Stimulated activated CD4-positive, alpha-beta T cell treated with anti-CD3 and anti-CD28 coated beads, TNF-alpha, amount 100 ng/mL, for 48 hours (primary cell): ENCODE measurements at regions not wholly inside any gene's neighbourhood (a gene's known extent, or its start where the extent isn't known, plus 50 kb on each side); places are given as distances from the start of the nearest gene placed in this dataset.
"Not testable (repeated sequence)": the region's sequence is repeated elsewhere in the genome, so short reads cannot be mapped to it uniquely, and the experiment has no call there.

Experiments used
- DNase-seq, 3 donors: peaks; one replicate each; pipeline ENCODE4 v3.0.0-alpha.2; 2020; ENCODE audit warnings: low read depth in 3 of 3

GRCh38 chr6:85085875-85086274 lies 321.5 kb upstream of the TBX18 start:
- no peak for DNase-seq

GRCh38 chr6:85081102-85081501 lies 316.7 kb upstream of the TBX18 start:
- no peak for DNase-seq

GRCh38 chr6:85079761-85080160 lies 315.4 kb upstream of the TBX18 start:
- no peak for DNase-seq

GRCh38 chr6:85078058-85078457 lies 313.7 kb upstream of the TBX18 start:
- DNase-seq: no peak

DNA sequence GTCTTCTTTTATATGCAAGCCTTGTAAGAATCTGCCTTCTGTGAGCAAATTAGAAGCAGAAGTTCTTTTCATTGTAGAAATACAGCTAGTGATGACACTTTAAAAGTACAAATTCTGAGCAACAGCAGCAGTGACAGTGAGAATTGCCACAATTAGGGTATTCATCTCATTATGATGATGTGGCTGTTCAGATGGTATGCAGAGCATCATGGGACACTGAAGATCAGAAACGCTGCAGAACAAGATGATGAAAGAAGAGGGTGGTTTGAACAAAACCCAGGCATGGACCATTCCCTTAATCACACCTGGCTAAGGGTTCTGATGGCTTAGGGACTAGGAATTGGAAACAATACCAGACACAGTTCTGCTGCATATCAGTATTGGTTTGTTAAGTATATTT lies 312.7 kb upstream of the TBX18 start:
- DNase-seq: no peak

DNA sequence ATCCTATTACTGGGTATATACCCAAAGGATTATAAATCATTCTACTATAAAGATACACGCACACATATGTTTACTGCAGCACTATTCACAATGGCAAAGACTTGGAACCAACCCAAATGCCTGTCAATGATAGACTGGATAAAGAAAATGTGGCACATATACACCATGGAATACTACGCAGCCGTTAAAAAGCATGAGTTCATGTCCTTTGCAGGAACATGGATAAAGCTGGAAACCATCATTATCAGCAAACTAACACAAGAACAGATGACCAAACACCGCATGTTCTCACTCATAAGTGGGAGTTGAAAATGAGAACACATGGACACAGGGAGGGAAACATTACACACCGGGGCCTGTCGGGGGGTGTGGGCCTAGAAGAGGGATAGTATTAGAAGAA lies 307.4 kb upstream of the TBX18 start:
- DNase-seq: not testable (repeated sequence)

- no peak for DNase-seq
Observed at GRCh38 chr6:85069577-85069976, 305.2 kb upstream of the TBX18 start.

- no peak for DNase-seq
Observed at GRCh38 chr6:85068221-85068620, 303.8 kb upstream of the TBX18 start.

DNA sequence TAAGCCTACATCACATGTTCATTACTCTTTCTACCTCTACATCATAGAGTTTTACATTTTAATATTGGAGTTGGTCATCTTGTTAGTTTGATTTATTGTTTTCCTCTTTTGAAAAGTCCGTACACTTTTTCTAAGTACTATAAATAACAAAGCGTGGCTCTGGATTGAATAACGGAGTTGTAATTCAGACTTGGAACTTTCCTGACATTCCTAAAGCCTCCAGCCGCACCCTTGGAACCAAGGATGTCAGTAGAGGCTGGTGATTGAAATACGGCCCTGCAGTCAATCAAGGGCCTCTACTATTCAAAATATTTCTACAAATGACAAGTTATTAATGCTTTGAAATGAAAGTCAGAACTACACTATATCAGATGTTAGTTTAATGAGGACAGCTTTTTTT lies 301.9 kb upstream of the TBX18 start:
- DNase-seq: no peak

GRCh38 chr6:85065831-85066230 lies 301.4 kb upstream of the TBX18 start:
- no peak for DNase-seq

GRCh38 chr6:85063611-85064010 lies 299.2 kb upstream of the TBX18 start:
- DNase-seq: no peak

- DNase-seq: no peak
Observed at GRCh38 chr6:85062884-85063283, 298.5 kb upstream of the TBX18 start.

- DNase-seq: no peak
Observed at GRCh38 chr6:85058806-85059205, 294.4 kb upstream of the TBX18 start.

DNA sequence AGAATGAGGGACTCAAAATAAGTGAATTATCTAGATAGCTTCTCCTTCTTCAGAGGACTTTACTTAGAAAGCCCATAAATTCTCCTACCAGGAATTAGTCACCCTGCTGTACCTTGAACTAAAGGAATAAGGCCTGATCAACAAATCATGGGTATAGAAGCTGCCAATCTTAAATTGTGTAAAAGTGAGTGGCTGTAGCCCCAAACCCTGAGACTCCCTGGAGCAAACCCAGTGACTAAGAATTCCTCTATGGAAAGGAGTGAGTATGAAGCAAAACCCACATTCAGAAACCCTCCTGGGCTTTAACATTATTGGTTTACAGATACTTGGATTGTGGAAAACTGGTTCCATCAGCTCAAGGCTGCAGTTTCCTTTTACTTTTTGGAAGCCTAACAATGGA lies 285.8 kb upstream of the TBX18 start:
- DNase-seq: no peak

DNA sequence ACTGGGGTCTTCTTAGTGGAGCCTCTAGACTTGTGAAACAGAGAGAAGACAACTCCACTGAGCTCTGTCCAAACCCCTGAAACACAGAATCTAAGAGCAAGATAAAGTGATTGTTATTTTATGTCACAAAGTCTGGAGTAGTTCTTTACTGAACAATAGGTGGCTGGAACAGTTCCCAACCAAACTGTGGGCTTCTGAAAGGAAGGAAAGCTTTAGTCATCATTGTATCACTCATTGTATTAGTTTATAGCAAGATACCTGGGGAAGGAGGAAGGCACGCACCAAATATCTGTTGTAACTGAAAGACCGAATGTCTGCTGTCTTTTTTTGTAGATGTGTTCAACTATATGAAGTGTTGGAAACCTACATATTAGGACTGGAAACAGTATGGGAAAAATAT lies 284.9 kb upstream of the TBX18 start:
- DNase-seq: no peak

DNA sequence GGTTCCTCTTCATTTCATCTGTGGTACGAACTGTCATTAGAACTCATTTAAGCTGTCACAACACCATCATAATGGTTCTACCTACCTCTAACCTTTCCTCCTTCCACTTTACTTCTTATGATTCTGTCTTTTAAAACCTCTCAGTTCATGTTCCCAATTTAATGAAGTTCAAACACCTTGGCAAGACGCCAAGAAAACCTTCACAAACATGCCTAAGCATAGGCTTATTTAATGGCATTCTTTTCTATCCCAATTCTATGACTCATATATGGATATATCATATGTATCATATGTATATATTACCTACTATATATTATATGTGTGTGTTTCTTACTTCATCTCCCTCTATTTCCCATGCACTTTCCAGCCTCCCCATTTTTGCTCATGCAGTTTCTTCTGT lies 283.4 kb upstream of the TBX18 start:
- no peak for DNase-seq

DNA sequence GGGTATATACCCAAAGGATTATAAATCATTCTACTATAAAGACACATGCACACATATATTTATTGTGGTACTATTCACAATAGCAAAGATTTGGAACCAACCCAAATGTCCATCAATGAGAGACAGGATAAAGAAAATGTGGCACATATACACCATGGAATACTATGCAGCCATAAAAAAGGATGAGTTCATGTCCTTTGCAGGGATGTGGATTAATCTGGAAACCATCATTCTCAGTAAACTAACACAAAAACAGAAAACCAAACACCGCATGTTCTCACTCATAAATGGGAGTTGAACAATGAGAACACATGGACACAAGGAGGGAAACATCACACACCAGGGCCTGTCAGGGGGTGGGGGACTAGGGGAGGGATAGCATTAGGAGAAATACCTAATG lies 281.4 kb upstream of the TBX18 start:
- DNase-seq: not testable (repeated sequence)

- no peak for DNase-seq
Observed at GRCh38 chr6:85044361-85044760, 280.0 kb upstream of the TBX18 start.

GRCh38 chr6:85041376-85041775 lies 277.0 kb upstream of the TBX18 start:
- DNase-seq: no peak

GRCh38 chr6:85037221-85037620 lies 272.8 kb upstream of the TBX18 start:
- DNase-seq: no peak

DNA sequence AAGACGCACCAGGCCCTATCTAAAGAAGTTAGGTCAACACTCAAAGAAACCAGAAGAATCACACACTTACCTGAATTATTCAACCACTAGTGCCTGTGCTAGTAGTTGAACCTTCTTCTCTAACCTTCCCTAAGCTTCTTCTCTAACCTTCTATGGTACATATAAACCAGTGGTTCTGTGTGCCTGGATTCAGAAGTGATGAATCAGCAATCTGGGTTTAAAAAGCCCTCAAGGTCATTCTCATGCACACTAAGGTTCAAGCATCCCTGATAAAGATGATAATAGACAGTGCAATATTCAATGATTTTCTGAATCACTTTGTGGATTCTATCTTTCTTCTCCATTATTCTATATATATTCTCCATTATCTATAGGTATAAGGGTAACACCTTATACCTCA lies 271.4 kb upstream of the TBX18 start:
- no peak for DNase-seq

GRCh38 chr6:85033547-85033946 lies 269.1 kb upstream of the TBX18 start:
- no peak for DNase-seq

- no peak for DNase-seq
Observed at GRCh38 chr6:85026021-85026420, 261.6 kb upstream of the TBX18 start.

GRCh38 chr6:85023721-85024120 lies 259.3 kb upstream of the TBX18 start:
- no peak for DNase-seq

DNA sequence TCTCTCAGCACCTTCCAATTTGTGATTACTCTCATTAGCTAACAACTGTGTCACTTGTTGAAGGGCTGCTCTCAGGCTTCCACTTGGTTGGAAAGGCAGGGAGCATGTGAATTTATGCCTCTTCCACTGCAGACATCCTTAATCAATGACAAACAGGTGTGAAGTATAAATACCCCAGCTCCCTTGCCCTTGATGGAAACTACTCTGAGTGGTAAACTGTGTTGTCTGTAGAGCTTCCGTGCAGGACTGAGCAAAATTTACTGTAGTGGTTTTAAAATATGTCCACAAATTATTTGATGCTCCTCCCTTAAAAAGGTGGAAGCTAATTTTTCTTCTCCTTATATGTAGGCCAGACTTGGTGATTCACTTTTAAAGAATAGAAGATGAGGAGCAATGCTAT lies 253.0 kb upstream of the TBX18 start:
- DNase-seq: no peak
